Panc1 (cell line): ENCODE measurements at regions not wholly inside any gene's neighbourhood (a gene's known extent, or its start where the extent isn't known, plus 50 kb on each side); places are given as distances from the start of the nearest gene placed in this dataset.
A peak's percentile ranks its signal among the peaks of the same experiment; 100 is the strongest.

Experiments
- ATAC-seq: fragments of 200-7000 bp; cut with Tn5 transposase; 2 replicates; pipeline ENCODE4 v1.9.1; 2020; ENCODE audit warnings: mild to moderate bottlenecking, moderate library complexity
- BruUV-seq: library from RNA; stranded (reverse); fragments of 400-500 nt; replicated peaks from 2 replicates; lab custom pipeline; 2021; lab: Mats Ljungman, UMichigan
- CTCF ChIA-PET: fragments of 300-600 bp; sonication (Branson Sonifier 250); formaldehyde crosslinking; loops from one replicate; lab custom pipeline; 2022; ENCODE audit warnings: antibody characterized with exemption; lab: Charles Lee
- POLR2A ChIA-PET: fragments of 300-600 bp; sonication (Branson Sonifier 250); formaldehyde crosslinking; loops from one replicate; lab custom pipeline; 2022; ENCODE audit warnings: antibody characterized with exemption; lab: Charles Lee
- DNase-seq: peaks from one replicate; pipeline ENCODE4 v3.0.0-alpha.2; 2010; ENCODE audit warnings: low read depth, low spot score
- H3K27ac ChIP-seq: 2 replicates; pipeline ENCODE4 v1.5.1; 2011; ENCODE audit warnings: mild to moderate bottlenecking, low read length, inconsistent platforms
- H3K27me3 ChIP-seq: fragments of 200-500 bp; sonication (Bioruptor generic); 2 replicates; pipeline ENCODE4 v1.6.0; 2014; ENCODE audit warnings: low read length, inconsistent platforms; ENCODE audit not compliant: control insufficient read depth, insufficient read depth
- H3K36me3 ChIP-seq: fragments of 200-500 bp; sonication (Bioruptor generic); 2 replicates; pipeline ENCODE4 v1.5.1; 2014; ENCODE audit warnings: inconsistent platforms, mild to moderate bottlenecking, low read length, moderate library complexity; ENCODE audit not compliant: control insufficient read depth, insufficient read depth
- H3K4me1 ChIP-seq: 2 replicates; pipeline ENCODE4 v1.5.1; 2011; ENCODE audit warnings: inconsistent platforms, mild to moderate bottlenecking, low read length, moderate library complexity; ENCODE audit not compliant: control insufficient read depth, insufficient read depth
- H3K4me3 ChIP-seq, 2 experiments: 2 replicates each; pipeline ENCODE4 v1.5.1; 2011 to 2012; ENCODE audit warnings: low read depth in 2 of 2, low read length in 2 of 2, mild to moderate bottlenecking in 2 of 2, inconsistent platforms in 1 of 2, moderate library complexity in 1 of 2
- H3K9me3 ChIP-seq: fragments of 200-500 bp; sonication (Bioruptor generic); 2 replicates; pipeline ENCODE4 v1.5.1; 2014; ENCODE audit warnings: low read depth, mild to moderate bottlenecking, inconsistent platforms, low read length, moderate library complexity; ENCODE audit not compliant: control insufficient read depth, insufficient read depth
- POLR2AphosphoS5 ChIP-seq: IDR thresholded peaks from 2 replicates; pipeline ENCODE4 v1.6.1; 2012; ENCODE audit warnings: mild to moderate bottlenecking, low read depth, low read length, moderate library complexity
- SIN3A ChIP-seq: IDR thresholded peaks from 2 replicates; pipeline ENCODE4 v1.6.1; 2012; ENCODE audit warnings: low read depth, mild to moderate bottlenecking, low read length, moderate library complexity, borderline replicate concordance; ENCODE audit not compliant: insufficient read depth
- TCF7L2 ChIP-seq: IDR thresholded peaks from 2 replicates; pipeline ENCODE4 v1.6.1; 2011; ENCODE audit warnings: mild to moderate bottlenecking, low read depth, low read length, inconsistent platforms
- in situ Hi-C: cut with HindIII; loops from 2 replicates; pipeline ENCODE4 v1.10.0; 2016; ENCODE audit warnings: low sequenced_read_pairs, low pct_unique_long_range_greater_than_20kb
- intact Hi-C: fragments of 100-400 bp; cut with micrococcal nuclease; formaldehyde crosslinking; loops from one replicate; pipeline ENCODE4 v1.10.0; 2022; ENCODE audit not compliant: unreplicated experiment
- TF ChIP-seq, protein P1 (sequence below), 2 experiments: IDR thresholded peaks; 2 replicates each; pipeline ENCODE4 v1.6.1; 2011 to 2012; ENCODE audit warnings: low read depth in 2 of 2, control low read depth in 1 of 2, low read length in 1 of 2, mild to moderate bottlenecking in 1 of 2, moderate library complexity in 1 of 2; ENCODE audit not compliant: insufficient read depth in 1 of 2
- TF ChIP-seq, protein P2 (sequence below): fragments of 450-650 bp; IDR thresholded peaks from 2 replicates; pipeline ENCODE4 v1.5.1; 2017; ENCODE audit warnings: mild to moderate bottlenecking

DNA sequence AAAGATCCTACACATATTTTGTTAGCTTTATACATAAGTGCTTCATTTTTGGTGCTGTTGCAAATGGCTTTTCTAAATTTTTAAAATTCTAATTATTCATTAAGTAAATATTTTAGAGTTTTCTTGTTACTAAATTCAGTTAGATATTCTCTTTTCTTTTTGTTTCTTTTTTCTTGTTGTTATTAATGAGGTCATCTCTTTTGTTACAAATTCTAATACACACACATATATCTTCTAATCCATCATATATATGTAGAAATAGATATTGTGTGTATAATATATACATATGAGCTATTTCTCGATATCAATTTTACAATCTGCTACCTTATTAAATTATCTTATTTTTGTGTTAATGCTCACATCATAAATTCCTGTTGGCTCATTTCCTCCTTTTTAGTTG, 255.9 kb downstream of the GALR1 start:
- CTCF ChIA-PET, result no interaction called here
- H3K27me3 ChIP-seq, result no peaks in the 10 kb centered on the region
- intact Hi-C loops, result no loop called here

DNA sequence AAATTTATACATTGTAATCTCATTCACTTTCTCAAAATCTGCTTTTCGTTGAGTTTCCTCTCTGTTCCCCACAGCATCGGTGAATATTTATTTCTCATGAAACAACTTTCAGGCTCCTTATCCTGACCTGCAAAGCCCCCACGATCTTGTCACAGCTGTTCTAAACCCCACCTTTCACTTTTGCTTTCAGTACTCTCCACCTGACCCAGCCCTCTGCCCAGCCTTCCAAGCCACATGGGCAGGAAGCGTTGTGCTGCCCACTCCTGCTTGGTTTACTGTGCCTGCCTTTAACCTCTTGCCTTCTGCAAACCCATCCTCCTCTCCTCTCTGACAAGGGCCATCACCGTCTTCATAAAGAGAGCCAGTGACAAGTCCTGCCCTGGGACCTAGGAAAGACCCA, 262.5 kb downstream of the GALR1 start:
- ATAC-seq, result peak; percentile 45; the same call in 1 of the 2 replicates
- no peaks in the 10 kb centered on the region for H3K4me1 ChIP-seq
- ChIA-PET CTCF (no interaction called here), POLR2A (no interaction called here)
- no peak overlapping the region for H3K27ac ChIP-seq
- intact Hi-C loops, result no loop called here
- H3K9me3 ChIP-seq, result peaks cover 6% of the 10 kb centered on the region; the same call in 1 of the 2 replicates
- in situ Hi-C loops, result no loop called here
- TF ChIP-seq POLR2AphosphoS5, result no peak
- no peak for TF ChIP-seq SIN3A
- H3K36me3 ChIP-seq, result no peaks in the 10 kb centered on the region
- H3K27me3 ChIP-seq, result peaks cover 3% of the 10 kb centered on the region; the same call in 1 of the 2 replicates
- no TSS peak for BruUV-seq
- no peak overlapping the region for H3K4me3 ChIP-seq
- DNase-seq, result no peak

More for the DNA sequence above, 255.9 kb downstream of the GALR1 start:
- no peak for DNase-seq
- no TSS peak for BruUV-seq
- Histone ChIP-seq H3K4me1 (no peaks in the 10 kb centered on the region), H3K27ac (no peak overlapping the region), H3K9me3 (no peaks in the 10 kb centered on the region), H3K4me3 (no peak overlapping the region), H3K36me3 (no peaks in the 10 kb centered on the region)
- no peak for ATAC-seq
- in situ Hi-C loops, result no loop called here
- TF ChIP-seq POLR2AphosphoS5 (no peak), SIN3A (no peak)
- TF ChIP-seq, protein P1, sequence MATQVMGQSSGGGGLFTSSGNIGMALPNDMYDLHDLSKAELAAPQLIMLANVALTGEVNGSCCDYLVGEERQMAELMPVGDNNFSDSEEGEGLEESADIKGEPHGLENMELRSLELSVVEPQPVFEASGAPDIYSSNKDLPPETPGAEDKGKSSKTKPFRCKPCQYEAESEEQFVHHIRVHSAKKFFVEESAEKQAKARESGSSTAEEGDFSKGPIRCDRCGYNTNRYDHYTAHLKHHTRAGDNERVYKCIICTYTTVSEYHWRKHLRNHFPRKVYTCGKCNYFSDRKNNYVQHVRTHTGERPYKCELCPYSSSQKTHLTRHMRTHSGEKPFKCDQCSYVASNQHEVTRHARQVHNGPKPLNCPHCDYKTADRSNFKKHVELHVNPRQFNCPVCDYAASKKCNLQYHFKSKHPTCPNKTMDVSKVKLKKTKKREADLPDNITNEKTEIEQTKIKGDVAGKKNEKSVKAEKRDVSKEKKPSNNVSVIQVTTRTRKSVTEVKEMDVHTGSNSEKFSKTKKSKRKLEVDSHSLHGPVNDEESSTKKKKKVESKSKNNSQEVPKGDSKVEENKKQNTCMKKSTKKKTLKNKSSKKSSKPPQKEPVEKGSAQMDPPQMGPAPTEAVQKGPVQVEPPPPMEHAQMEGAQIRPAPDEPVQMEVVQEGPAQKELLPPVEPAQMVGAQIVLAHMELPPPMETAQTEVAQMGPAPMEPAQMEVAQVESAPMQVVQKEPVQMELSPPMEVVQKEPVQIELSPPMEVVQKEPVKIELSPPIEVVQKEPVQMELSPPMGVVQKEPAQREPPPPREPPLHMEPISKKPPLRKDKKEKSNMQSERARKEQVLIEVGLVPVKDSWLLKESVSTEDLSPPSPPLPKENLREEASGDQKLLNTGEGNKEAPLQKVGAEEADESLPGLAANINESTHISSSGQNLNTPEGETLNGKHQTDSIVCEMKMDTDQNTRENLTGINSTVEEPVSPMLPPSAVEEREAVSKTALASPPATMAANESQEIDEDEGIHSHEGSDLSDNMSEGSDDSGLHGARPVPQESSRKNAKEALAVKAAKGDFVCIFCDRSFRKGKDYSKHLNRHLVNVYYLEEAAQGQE (IDR thresholded peaks at IDR 0.05; ENCODE audit: insufficient read depth in 1 of 2, low read depth in 2 of 2, low read length in 1 of 2), result no peak
- TF ChIP-seq, protein P2, sequence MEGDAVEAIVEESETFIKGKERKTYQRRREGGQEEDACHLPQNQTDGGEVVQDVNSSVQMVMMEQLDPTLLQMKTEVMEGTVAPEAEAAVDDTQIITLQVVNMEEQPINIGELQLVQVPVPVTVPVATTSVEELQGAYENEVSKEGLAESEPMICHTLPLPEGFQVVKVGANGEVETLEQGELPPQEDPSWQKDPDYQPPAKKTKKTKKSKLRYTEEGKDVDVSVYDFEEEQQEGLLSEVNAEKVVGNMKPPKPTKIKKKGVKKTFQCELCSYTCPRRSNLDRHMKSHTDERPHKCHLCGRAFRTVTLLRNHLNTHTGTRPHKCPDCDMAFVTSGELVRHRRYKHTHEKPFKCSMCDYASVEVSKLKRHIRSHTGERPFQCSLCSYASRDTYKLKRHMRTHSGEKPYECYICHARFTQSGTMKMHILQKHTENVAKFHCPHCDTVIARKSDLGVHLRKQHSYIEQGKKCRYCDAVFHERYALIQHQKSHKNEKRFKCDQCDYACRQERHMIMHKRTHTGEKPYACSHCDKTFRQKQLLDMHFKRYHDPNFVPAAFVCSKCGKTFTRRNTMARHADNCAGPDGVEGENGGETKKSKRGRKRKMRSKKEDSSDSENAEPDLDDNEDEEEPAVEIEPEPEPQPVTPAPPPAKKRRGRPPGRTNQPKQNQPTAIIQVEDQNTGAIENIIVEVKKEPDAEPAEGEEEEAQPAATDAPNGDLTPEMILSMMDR, result no peak
- POLR2A ChIA-PET, result no interaction called here

DNA sequence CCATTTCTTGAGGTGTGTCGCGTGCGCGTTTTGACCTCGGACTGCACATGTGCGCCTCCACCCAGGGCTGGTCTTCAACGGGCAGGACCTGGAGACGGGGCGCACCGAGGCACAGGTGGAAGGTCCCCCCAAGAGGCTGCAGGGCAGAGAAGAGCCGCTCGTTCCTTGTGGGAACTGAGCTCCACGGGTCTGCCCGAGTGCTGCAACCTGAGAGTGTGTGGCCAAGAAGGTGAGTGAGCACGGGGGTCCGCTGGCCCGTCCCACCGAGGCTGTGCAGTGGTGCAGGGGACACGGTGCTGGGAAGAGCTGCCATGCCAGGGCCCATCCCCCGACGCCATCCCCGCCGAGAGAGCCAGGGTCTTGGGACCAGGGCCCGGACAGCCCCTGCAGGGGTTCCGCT, 268.3 kb downstream of the GALR1 start:
- ChIA-PET CTCF (no interaction called here), POLR2A (no interaction called here)
- H3K9me3 ChIP-seq, result peaks cover 6% of the 10 kb centered on the region; the same call in 1 of the 2 replicates
- H3K27ac ChIP-seq, result no peak overlapping the region
- TF ChIP-seq, protein P2, result no peak
- TF ChIP-seq TCF7L2 (no peak), POLR2AphosphoS5 (no peak), SIN3A (no peak)
- TF ChIP-seq, protein P1 (IDR thresholded peaks at IDR 0.05; ENCODE audit: insufficient read depth in 1 of 2, low read depth in 2 of 2, low read length in 1 of 2), result no peak
- in situ Hi-C loops, result no loop called here
- peak; percentile 38; the same call in 1 of the 2 replicates for ATAC-seq
- no peaks in the 10 kb centered on the region for H3K4me1 ChIP-seq
- no peak for DNase-seq
- H3K36me3 ChIP-seq, result no peaks in the 10 kb centered on the region
- BruUV-seq, result no TSS peak
- no peak overlapping the region for H3K4me3 ChIP-seq
- H3K27me3 ChIP-seq, result no peaks in the 10 kb centered on the region
- intact Hi-C loops, result no loop called here
